Osteoblast (primary cell): ENCODE measurements at regions not wholly inside any gene's neighbourhood (a gene's known extent, or its start where the extent isn't known, plus 50 kb on each side); places are given as distances from the start of the nearest gene placed in this dataset.

Experiments
- DNase-seq: peaks from one replicate; pipeline ENCODE4 v3.0.0; 2011; ENCODE audit warnings: low spot score, mixed read lengths; ENCODE audit not compliant: insufficient read length; ENCODE audit errors: missing footprints
- H2AFZ ChIP-seq: 2 replicates; pipeline ENCODE4 v1.6.0; 2011; ENCODE audit warnings: mild to moderate bottlenecking, low read length
- H3K27ac ChIP-seq: 2 replicates; pipeline ENCODE4 v1.5.1; 2011; ENCODE audit warnings: mild to moderate bottlenecking, low read depth, low read length, moderate library complexity
- H3K27me3 ChIP-seq: 2 replicates; pipeline ENCODE4 v1.6.0; 2012; ENCODE audit warnings: mild to moderate bottlenecking, control low read depth, inconsistent platforms, low read length, moderate library complexity; ENCODE audit not compliant: insufficient read depth
- H3K36me3 ChIP-seq: 2 replicates; pipeline ENCODE4 v1.5.1; 2011; ENCODE audit warnings: mild to moderate bottlenecking, low read length, control low read depth, moderate library complexity; ENCODE audit not compliant: insufficient read depth
- H3K4me1 ChIP-seq: 2 replicates; pipeline ENCODE4 v1.5.1; 2011; ENCODE audit warnings: mild to moderate bottlenecking, low read length, control low read depth, moderate library complexity; ENCODE audit not compliant: insufficient read depth
- H3K4me2 ChIP-seq: 2 replicates; pipeline ENCODE4 v1.6.0; 2011; ENCODE audit warnings: mild to moderate bottlenecking, low read length; ENCODE audit not compliant: insufficient read depth
- H3K4me3 ChIP-seq: fragments of 200-600 bp; sonication (generic); 3 replicates; pipeline ENCODE4 v1.5.1; 2012; ENCODE audit warnings: mild to moderate bottlenecking, low read length, inconsistent platforms; ENCODE audit not compliant: insufficient read depth
- H3K79me2 ChIP-seq: 2 replicates; pipeline ENCODE4 v1.6.0; 2012; ENCODE audit warnings: mild to moderate bottlenecking, low read length, control low read depth, inconsistent platforms; ENCODE audit not compliant: insufficient read depth
- H3K9me3 ChIP-seq: 2 replicates; pipeline ENCODE4 v1.5.1; 2011; ENCODE audit warnings: low read depth, low read length, control low read depth
- H4K20me1 ChIP-seq: 2 replicates; pipeline ENCODE4 v1.6.0; 2012; ENCODE audit warnings: mild to moderate bottlenecking, low read length, control low read depth; ENCODE audit not compliant: insufficient read depth
- CTCF ChIP-seq: IDR thresholded peaks from 2 replicates; pipeline ENCODE4 v1.5.1; 2011; ENCODE audit warnings: mild to moderate bottlenecking, low read depth, low read length, moderate library complexity; ENCODE audit errors: extremely low read depth

- Histone ChIP-seq H3K27ac (no peak overlapping the region), H3K4me1 (no peaks in the 10 kb centered on the region), H2AFZ (no peak overlapping the region), H3K79me2 (no peaks in the 10 kb centered on the region), H3K9me3 (no peaks in the 10 kb centered on the region), H3K27me3 (no peaks in the 10 kb centered on the region), H3K4me2 (no peak overlapping the region), H3K4me3 (no peak overlapping the region), H3K36me3 (no peaks in the 10 kb centered on the region), H4K20me1 (no peaks in the 10 kb centered on the region)
- no peak for DNase-seq
- no peak for TF ChIP-seq CTCF
Observed at GRCh38 chrX:93932471-93933220, 258.6 kb downstream of the FAM133A start.

DNA sequence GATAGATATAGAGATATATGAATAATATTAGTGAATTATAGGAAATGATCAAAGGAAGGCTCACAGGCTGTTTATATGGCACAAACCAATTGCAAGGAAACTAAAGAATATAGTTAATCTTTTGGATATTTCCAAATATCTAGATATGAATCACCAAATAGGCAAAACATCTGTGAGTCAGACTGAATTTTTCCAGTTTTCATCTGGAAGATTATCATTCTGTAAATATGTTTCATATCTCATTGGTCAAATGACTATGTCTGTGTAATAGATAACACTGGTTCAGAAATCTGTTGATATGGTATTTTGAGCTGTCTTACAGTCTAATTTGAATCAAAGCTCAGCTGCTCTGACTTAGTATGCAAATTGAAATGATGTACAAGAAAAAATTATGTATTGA lies 303.6 kb downstream of the FAM133A start:
- Histone ChIP-seq H3K9me3 (no peaks in the 10 kb centered on the region), H3K36me3 (no peaks in the 10 kb centered on the region), H3K4me2 (no peak overlapping the region), H3K27ac (no peak overlapping the region), H3K4me1 (no peaks in the 10 kb centered on the region), H3K79me2 (no peaks in the 10 kb centered on the region), H4K20me1 (no peaks in the 10 kb centered on the region), H2AFZ (no peak overlapping the region), H3K27me3 (no peaks in the 10 kb centered on the region), H3K4me3 (no peak overlapping the region)
- TF ChIP-seq CTCF = no peak
- no peak for DNase-seq

DNA sequence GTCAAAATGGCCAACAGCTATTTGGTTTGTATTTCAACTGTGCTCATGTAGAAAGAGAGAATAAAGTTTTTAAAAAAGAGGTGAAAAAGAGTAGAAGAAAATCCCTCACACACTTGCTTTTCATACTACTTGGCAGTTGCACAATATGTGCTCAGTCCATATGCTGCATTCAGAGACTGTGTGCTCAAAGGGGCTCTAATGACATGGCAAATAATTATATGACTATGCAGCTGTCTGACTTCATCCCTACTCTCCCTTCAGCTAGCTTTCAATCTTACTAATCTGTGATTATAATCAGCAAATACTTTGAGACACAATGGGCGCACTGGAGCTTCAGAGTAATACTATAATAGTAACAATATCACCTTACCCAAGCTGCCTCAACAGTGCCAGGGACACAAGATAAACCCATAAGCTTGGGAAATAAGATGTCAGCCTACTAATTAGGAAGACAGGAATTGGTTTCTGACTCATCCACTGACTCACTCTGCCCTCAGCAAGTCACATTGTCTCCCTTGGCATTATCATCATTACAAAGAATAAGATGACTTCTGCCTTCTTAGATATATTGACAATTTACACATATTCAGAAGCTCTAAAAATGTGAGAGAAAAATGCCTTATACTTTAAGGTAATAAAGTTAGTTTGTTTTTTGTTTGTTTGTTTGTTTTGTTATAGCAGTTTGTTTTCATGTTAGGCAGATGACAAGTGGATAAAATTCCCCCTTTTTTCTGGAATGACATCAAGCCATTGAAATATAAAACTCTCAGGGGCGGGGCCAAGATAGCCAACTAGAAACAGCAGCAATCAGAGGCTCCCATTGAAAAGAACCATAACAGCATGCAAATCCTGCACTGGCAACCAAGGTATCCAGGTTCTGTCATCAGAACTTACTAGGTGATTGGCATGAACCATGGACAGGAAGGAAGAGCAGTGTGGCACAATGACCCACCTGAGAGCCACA lies 311.6 kb downstream of the FAM133A start:
- Histone ChIP-seq H3K27ac (no peak overlapping the region), H3K79me2 (no peaks in the 10 kb centered on the region), H3K36me3 (no peaks in the 10 kb centered on the region), H3K4me2 (no peak overlapping the region), H3K4me1 (no peaks in the 10 kb centered on the region), H4K20me1 (no peaks in the 10 kb centered on the region), H2AFZ (no peak overlapping the region), H3K9me3 (no peaks in the 10 kb centered on the region), H3K4me3 (no peak overlapping the region), H3K27me3 (no peaks in the 10 kb centered on the region)
- TF ChIP-seq CTCF = no peak
- no peak for DNase-seq
